IMR-90 (cell line): ENCODE measurements at regions not wholly inside any gene's neighbourhood (a gene's known extent, or its start where the extent isn't known, plus 50 kb on each side); places are given as distances from the start of the nearest gene placed in this dataset.

ENCODE experiments used
- BHLHE40 ChIP-seq: fragments of 150-350 bp; IDR thresholded peaks from 2 replicates; pipeline ENCODE4 v1.6.1; 2016; ENCODE audit warnings: mild to moderate bottlenecking, low read depth, low read length
- CEBPB ChIP-seq: IDR thresholded peaks from 2 replicates; pipeline ENCODE4 v1.6.1; 2012; ENCODE audit warnings: low read depth, low read length, improper control_type of control experiment
- CHD1 ChIP-seq: IDR thresholded peaks from 2 replicates; pipeline ENCODE4 v1.6.1; 2012; ENCODE audit warnings: low read depth, low read length, improper control_type of control experiment
- FOS ChIP-seq: fragments of 150-350 bp; IDR thresholded peaks from 2 replicates; pipeline ENCODE4 v1.6.1; 2016; ENCODE audit warnings: low read depth, low read length
- MAFK ChIP-seq: IDR thresholded peaks from 2 replicates; pipeline ENCODE4 v1.6.1; 2012; ENCODE audit warnings: low read depth, low read length, improper control_type of control experiment
- MXI1 ChIP-seq: IDR thresholded peaks from 2 replicates; pipeline ENCODE4 v1.6.1; 2012; ENCODE audit warnings: low read depth, mild to moderate bottlenecking, low read length, moderate library complexity, borderline replicate concordance
- POLR2A ChIP-seq: IDR thresholded peaks from 2 replicates; pipeline ENCODE4 v1.6.1; 2012; ENCODE audit warnings: mild to moderate bottlenecking, low read depth, low read length
- RAD21 ChIP-seq: IDR thresholded peaks from 2 replicates; pipeline ENCODE4 v1.6.1; 2012; ENCODE audit warnings: low read length, improper control_type of control experiment
- RCOR1 ChIP-seq: IDR thresholded peaks from 2 replicates; pipeline ENCODE4 v1.6.1; 2012; ENCODE audit warnings: mild to moderate bottlenecking, low read length, improper control_type of control experiment; ENCODE audit not compliant: insufficient replicate concordance
- RFX5 ChIP-seq: IDR thresholded peaks from 2 replicates; pipeline ENCODE4 v1.8.0; 2012; ENCODE audit warnings: low read depth, mild to moderate bottlenecking, low read length, moderate library complexity
- SMC3 ChIP-seq: fragments of 150-350 bp; IDR thresholded peaks from 2 replicates; pipeline ENCODE4 v1.6.1; 2016; ENCODE audit warnings: low read depth, mild to moderate bottlenecking, antibody characterized with exemption, low read length, moderate library complexity
- USF2 ChIP-seq: fragments of 150-350 bp; IDR thresholded peaks from 2 replicates; pipeline ENCODE4 v1.6.1; 2017; ENCODE audit warnings: mild to moderate bottlenecking, antibody characterized with exemption, low read length, low read depth
- TF ChIP-seq, protein P1 (sequence below): conservative IDR thresholded peaks from 2 replicates; pipeline ENCODE4 v1.5.1; 2012; ENCODE audit warnings: mild to moderate bottlenecking, low read depth, low read length, improper control_type of control experiment

DNA sequence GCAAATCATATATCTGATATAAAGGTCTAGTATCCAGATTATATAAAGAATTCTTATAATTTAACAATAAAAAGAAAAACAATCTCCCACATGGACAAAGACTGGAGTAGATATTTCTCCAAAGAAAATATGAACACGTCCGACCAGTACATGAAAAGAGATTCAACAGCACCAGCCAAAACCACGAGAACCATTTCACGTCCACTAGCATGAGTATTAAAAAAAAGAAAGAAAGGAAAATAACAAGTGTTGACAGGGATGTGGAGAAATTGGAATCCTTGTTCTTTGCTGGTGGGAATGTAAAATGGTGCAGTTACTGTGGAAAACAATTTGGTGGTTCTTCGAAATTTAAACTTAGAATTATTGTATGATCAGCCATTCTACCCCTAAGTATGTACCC, 432.7 kb upstream of the TRIB2 start:
- TF ChIP-seq, protein P1, sequence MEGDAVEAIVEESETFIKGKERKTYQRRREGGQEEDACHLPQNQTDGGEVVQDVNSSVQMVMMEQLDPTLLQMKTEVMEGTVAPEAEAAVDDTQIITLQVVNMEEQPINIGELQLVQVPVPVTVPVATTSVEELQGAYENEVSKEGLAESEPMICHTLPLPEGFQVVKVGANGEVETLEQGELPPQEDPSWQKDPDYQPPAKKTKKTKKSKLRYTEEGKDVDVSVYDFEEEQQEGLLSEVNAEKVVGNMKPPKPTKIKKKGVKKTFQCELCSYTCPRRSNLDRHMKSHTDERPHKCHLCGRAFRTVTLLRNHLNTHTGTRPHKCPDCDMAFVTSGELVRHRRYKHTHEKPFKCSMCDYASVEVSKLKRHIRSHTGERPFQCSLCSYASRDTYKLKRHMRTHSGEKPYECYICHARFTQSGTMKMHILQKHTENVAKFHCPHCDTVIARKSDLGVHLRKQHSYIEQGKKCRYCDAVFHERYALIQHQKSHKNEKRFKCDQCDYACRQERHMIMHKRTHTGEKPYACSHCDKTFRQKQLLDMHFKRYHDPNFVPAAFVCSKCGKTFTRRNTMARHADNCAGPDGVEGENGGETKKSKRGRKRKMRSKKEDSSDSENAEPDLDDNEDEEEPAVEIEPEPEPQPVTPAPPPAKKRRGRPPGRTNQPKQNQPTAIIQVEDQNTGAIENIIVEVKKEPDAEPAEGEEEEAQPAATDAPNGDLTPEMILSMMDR = no peak
- TF ChIP-seq SMC3 (no peak), POLR2A (no peak), FOS (no peak), RFX5 (no peak), CEBPB (no peak), MXI1 (no peak), USF2 (no peak), BHLHE40 (no peak), RAD21 (no peak), MAFK (no peak), RCOR1 (no peak), CHD1 (no peak)
